SK-N-SH (cell line): ENCODE measurements at regions not wholly inside any gene's neighbourhood (a gene's known extent, or its start where the extent isn't known, plus 50 kb on each side); places are given as distances from the start of the nearest gene placed in this dataset.

Source experiments
- CTCF ChIA-PET: fragments of 300-600, 350-600 bp; formaldehyde crosslinking; extraction: SDS; loops from one replicate; lab custom pipeline; 2021; lab: Yijun Ruan, JAX
- POLR2A ChIA-PET: fragments of 350-600 bp; sonication (Branson Sonifier 250); formaldehyde crosslinking; extraction: SDS; loops from one replicate; lab custom pipeline; 2020; ENCODE audit warnings: antibody characterized with exemption, inconsistent platforms; lab: Yijun Ruan, JAX
- DNase-seq: peaks from one replicate; pipeline ENCODE4 v3.0.0; 2012
- H2AFZ ChIP-seq: fragments of 200-600 bp; sonication (generic); 2 replicates; pipeline ENCODE4 v1.8.1; 2016; ENCODE audit warnings: antibody characterized with exemption, mild to moderate bottlenecking, low read depth
- H3F3A ChIP-seq: fragments of 200-600 bp; sonication (generic); replicated peaks from 2 replicates; pipeline ENCODE3; 2016; ENCODE audit warnings: antibody characterized with exemption, mild to moderate bottlenecking; ENCODE audit not compliant: insufficient read depth
- H3K27ac ChIP-seq, 2 experiments: fragments of 200-500 bp in 1 of 2; fragments of 200-600 bp in 1 of 2; sonication (Bioruptor generic) in 1 of 2; sonication (generic), shearing (Covaris generic) in 1 of 2; 2 replicates each; pipeline versions ENCODE4 v1.5.1 to v1.6.1; 2014 to 2016; ENCODE audit warnings: low read depth in 2 of 2, inconsistent platforms in 1 of 2, low read length in 1 of 2, mild to moderate bottlenecking in 1 of 2, mixed read lengths in 1 of 2
- H3K27me3 ChIP-seq: fragments of 200-600 bp; sonication (generic), shearing (Covaris generic); 2 replicates; pipeline ENCODE4 v1.6.1; 2016; ENCODE audit warnings: mixed run types; ENCODE audit not compliant: insufficient read depth
- H3K36me3 ChIP-seq, 2 experiments: fragments of 200-500 bp in 1 of 2; fragments of 200-600 bp in 1 of 2; sonication (Bioruptor generic) in 1 of 2; sonication (generic) in 1 of 2; replicated peaks in 1 of 2; 2 replicates each; pipeline versions ENCODE3 to v1.5.1; 2014 to 2016; ENCODE audit warnings: low read length in 1 of 2, mild to moderate bottlenecking in 1 of 2; ENCODE audit not compliant: insufficient read depth in 2 of 2, control insufficient read depth in 1 of 2
- H3K4me1 ChIP-seq, 2 experiments: fragments of 200-500 bp in 1 of 2; fragments of 200-600 bp in 1 of 2; sonication (Bioruptor generic) in 1 of 2; sonication (generic), shearing (Covaris generic) in 1 of 2; 2 replicates each; pipeline versions ENCODE4 v1.5.1 to v1.6.1; 2014 to 2016; ENCODE audit warnings: low read depth in 1 of 2, low read length in 1 of 2, mixed run types in 1 of 2; ENCODE audit not compliant: insufficient read depth in 2 of 2, control insufficient read depth in 1 of 2
- H3K4me2 ChIP-seq: fragments of 200-600 bp; sonication (generic), shearing (Covaris generic); 2 replicates; pipeline ENCODE4 v1.6.1; 2017; ENCODE audit warnings: mixed run types
- H3K4me3 ChIP-seq, 2 experiments: fragments of 200-500 bp in 1 of 2; fragments of 200-600 bp in 1 of 2; sonication (Bioruptor generic) in 1 of 2; sonication (generic), shearing (Covaris generic) in 1 of 2; 2 replicates each; pipeline versions ENCODE4 v1.5.1 to v1.8.1; 2014 to 2016; ENCODE audit warnings: low read depth in 2 of 2, inconsistent platforms in 1 of 2, low read length in 1 of 2, mild to moderate bottlenecking in 1 of 2, mixed read lengths in 1 of 2, moderate library complexity in 1 of 2
- H3K79me2 ChIP-seq: fragments of 200-600 bp; sonication (generic); 2 replicates; pipeline ENCODE4 v1.8.1; 2017; ENCODE audit warnings: mild to moderate bottlenecking; ENCODE audit not compliant: insufficient read depth
- H3K9ac ChIP-seq: fragments of 200-600 bp; sonication (generic); 2 replicates; pipeline ENCODE4 v1.6.1; 2017; ENCODE audit warnings: mixed run types
- H3K9me2 ChIP-seq: fragments of 200-600 bp; sonication (generic); 2 replicates; pipeline ENCODE4 v1.6.1; 2017; ENCODE audit warnings: mixed run types
- H3K9me3 ChIP-seq: fragments of 200-600 bp; sonication (generic); 2 replicates; pipeline ENCODE4 v1.6.1; 2017; ENCODE audit warnings: mixed run types, mild to moderate bottlenecking, moderate library complexity
- H4K20me1 ChIP-seq: fragments of 200-600 bp; sonication (generic); 2 replicates; pipeline ENCODE4 v1.6.1; 2017; ENCODE audit warnings: mild to moderate bottlenecking, mixed run types; ENCODE audit not compliant: insufficient read depth
- CHD2 ChIP-seq: fragments of 150-350 bp; IDR thresholded peaks from 2 replicates; pipeline ENCODE4 v1.6.1; 2018; ENCODE audit warnings: low read length; ENCODE audit not compliant: partially characterized antibody
- EZH2phosphoT487 ChIP-seq: fragments of 200-600 bp; sonication (generic); IDR thresholded peaks from 2 replicates; pipeline ENCODE4 v1.6.1; 2017; ENCODE audit warnings: low read depth, mixed run types, mild to moderate bottlenecking, antibody characterized with exemption, moderate library complexity, borderline replicate concordance
- FOXJ3 ChIP-seq: sonication (generic); formaldehyde crosslinking; IDR thresholded peaks from 2 replicates; pipeline ENCODE4 v1.5.1; 2020; ENCODE audit warnings: mild to moderate bottlenecking, missing genetic modification reagents
- NRF1 ChIP-seq: IDR thresholded peaks from 2 replicates; pipeline ENCODE4 v1.6.1; 2012; ENCODE audit warnings: low read depth, mild to moderate bottlenecking, low read length
- RAD21 ChIP-seq: IDR thresholded peaks from 2 replicates; pipeline ENCODE4 v1.6.1; 2012; ENCODE audit warnings: mild to moderate bottlenecking, low read length
- RXRA ChIP-seq: IDR thresholded peaks from 2 replicates; pipeline ENCODE4 v1.4.0; 2012; ENCODE audit warnings: low read depth, mild to moderate bottlenecking, borderline replicate concordance
- WGBS: methylation state at CpG from one replicate; pipeline ENCODE4 v1.1.6; 2017; ENCODE audit warnings: low lambda C conversion rate; 5-methylcytosine and 5-hydroxymethylcytosine counted together
- TF ChIP-seq, protein P1 (sequence below): fragments of 200-600 bp; sonication (generic); IDR thresholded peaks from 2 replicates; pipeline ENCODE4 v1.6.1; 2017; ENCODE audit warnings: antibody characterized with exemption, mild to moderate bottlenecking, moderate library complexity
- TF ChIP-seq, protein P2 (sequence below): IDR thresholded peaks from 2 replicates; pipeline ENCODE4 v1.4.0; 2012; ENCODE audit warnings: low read depth
- TF ChIP-seq, protein P3 (sequence below): IDR thresholded peaks from 2 replicates; pipeline ENCODE4 v1.4.0; 2012; ENCODE audit warnings: low read depth, borderline replicate concordance
- TF ChIP-seq, protein P4 (sequence below): IDR thresholded peaks from 2 replicates; pipeline ENCODE4 v1.6.1; 2012; ENCODE audit warnings: mild to moderate bottlenecking, low read depth, low read length, moderate library complexity

DNA sequence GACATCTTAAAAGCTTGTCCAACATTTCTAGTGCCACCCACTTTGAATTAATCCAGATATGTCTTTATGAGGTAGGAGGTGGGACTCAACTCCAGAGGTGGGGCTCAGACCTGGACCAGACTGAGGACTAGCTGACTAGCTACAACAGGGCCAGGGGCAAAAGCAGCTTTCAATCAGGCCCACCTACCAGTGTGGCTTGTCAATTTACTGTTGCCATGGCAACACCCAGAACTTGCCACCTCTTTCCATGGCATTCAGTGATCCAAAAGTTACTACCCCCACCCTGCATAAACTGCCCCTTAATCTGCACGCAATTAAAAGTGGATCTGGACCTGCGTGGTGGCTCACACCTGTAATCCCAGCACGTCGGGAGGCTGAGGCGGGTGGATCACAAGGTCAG lies 113.2 kb upstream of the KAZN start:
- H3K9me3 ChIP-seq = no peaks in the 10 kb centered on the region
- 47% methylated on average over 5 of the region's 5 CpGs for WGBS
- no peak overlapping the region for H3K9ac ChIP-seq
- ChIA-PET POLR2A (no interaction called here), CTCF (no interaction called here)
- no peaks in the 10 kb centered on the region for H3K9me2 ChIP-seq
- H3F3A ChIP-seq = no peaks in the 10 kb centered on the region
- no peaks in the 10 kb centered on the region for H3K36me3 ChIP-seq
- no peak for TF ChIP-seq CHD2
- no peak for TF ChIP-seq EZH2phosphoT487
- TF ChIP-seq NRF1 = no peak
- H2AFZ ChIP-seq = no peak overlapping the region
- DNase-seq = no peak
- H3K4me3 ChIP-seq = no peak overlapping the region
- no peaks in the 10 kb centered on the region for H3K79me2 ChIP-seq
- H3K4me2 ChIP-seq = no peak overlapping the region
- H4K20me1 ChIP-seq = no peaks in the 10 kb centered on the region
- no peaks in the 10 kb centered on the region for H3K27me3 ChIP-seq
- H3K4me1 ChIP-seq = no peaks in the 10 kb centered on the region
- H3K27ac ChIP-seq = no peak overlapping the region

DNA sequence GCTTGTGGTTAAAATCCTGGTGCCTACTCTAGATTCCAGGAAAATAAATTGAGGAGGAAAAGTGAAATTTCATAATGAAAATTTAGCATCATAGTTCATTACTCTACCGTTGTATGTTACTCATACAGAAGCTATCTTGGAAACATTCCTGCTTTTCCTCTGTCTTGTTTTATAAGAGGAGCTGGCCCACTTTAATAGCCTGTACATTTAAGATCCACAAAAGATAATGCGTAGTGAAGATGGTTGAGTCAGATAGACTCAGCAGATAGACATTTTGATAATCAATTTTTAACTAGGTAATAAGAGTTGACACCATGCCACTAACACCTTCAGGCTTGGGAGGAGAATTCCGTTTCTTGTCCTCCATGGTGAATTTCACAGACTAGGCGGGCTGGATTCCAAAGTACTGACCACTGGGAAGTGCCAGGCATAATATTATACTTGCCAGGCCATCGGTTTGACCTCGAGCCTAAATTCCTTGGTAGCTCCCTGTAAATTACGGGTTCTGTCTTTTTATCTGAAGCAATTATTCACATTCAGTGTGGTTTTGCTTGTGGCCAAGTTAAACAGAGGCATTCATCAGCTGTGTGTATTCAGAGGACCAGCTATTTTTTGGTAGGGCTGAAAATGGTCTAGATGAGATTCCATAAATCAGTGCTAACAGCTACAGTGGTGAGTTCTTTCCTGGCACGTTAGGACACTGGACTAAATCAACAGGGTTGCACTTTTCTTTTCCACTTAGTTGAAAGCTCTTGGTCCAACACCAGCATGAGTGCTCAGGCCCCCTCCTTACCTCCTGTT lies 111.9 kb upstream of the KAZN start:
- ChIA-PET POLR2A (no interaction called here), CTCF (no interaction called here)
- no peaks in the 10 kb centered on the region for H3K4me1 ChIP-seq
- H3K9me2 ChIP-seq = no peaks in the 10 kb centered on the region
- H3K4me3 ChIP-seq = no peak overlapping the region
- H3K4me2 ChIP-seq = no peak overlapping the region
- no peaks in the 10 kb centered on the region for H3F3A ChIP-seq
- H3K27me3 ChIP-seq = no peaks in the 10 kb centered on the region
- H3K79me2 ChIP-seq = no peaks in the 10 kb centered on the region
- 8% methylated on average over 8 of the region's 8 CpGs for WGBS
- TF ChIP-seq, protein P1, sequence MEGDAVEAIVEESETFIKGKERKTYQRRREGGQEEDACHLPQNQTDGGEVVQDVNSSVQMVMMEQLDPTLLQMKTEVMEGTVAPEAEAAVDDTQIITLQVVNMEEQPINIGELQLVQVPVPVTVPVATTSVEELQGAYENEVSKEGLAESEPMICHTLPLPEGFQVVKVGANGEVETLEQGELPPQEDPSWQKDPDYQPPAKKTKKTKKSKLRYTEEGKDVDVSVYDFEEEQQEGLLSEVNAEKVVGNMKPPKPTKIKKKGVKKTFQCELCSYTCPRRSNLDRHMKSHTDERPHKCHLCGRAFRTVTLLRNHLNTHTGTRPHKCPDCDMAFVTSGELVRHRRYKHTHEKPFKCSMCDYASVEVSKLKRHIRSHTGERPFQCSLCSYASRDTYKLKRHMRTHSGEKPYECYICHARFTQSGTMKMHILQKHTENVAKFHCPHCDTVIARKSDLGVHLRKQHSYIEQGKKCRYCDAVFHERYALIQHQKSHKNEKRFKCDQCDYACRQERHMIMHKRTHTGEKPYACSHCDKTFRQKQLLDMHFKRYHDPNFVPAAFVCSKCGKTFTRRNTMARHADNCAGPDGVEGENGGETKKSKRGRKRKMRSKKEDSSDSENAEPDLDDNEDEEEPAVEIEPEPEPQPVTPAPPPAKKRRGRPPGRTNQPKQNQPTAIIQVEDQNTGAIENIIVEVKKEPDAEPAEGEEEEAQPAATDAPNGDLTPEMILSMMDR = no peak
- TF ChIP-seq FOXJ3 (no peak), RXRA (no peak), RAD21 (no peak)
- TF ChIP-seq, protein P2, sequence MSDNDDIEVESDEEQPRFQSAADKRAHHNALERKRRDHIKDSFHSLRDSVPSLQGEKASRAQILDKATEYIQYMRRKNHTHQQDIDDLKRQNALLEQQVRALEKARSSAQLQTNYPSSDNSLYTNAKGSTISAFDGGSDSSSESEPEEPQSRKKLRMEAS = no peak
- TF ChIP-seq, protein P3, sequence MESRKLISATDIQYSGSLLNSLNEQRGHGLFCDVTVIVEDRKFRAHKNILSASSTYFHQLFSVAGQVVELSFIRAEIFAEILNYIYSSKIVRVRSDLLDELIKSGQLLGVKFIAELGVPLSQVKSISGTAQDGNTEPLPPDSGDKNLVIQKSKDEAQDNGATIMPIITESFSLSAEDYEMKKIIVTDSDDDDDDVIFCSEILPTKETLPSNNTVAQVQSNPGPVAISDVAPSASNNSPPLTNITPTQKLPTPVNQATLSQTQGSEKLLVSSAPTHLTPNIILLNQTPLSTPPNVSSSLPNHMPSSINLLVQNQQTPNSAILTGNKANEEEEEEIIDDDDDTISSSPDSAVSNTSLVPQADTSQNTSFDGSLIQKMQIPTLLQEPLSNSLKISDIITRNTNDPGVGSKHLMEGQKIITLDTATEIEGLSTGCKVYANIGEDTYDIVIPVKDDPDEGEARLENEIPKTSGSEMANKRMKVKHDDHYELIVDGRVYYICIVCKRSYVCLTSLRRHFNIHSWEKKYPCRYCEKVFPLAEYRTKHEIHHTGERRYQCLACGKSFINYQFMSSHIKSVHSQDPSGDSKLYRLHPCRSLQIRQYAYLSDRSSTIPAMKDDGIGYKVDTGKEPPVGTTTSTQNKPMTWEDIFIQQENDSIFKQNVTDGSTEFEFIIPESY = no peak
- TF ChIP-seq, protein P4, sequence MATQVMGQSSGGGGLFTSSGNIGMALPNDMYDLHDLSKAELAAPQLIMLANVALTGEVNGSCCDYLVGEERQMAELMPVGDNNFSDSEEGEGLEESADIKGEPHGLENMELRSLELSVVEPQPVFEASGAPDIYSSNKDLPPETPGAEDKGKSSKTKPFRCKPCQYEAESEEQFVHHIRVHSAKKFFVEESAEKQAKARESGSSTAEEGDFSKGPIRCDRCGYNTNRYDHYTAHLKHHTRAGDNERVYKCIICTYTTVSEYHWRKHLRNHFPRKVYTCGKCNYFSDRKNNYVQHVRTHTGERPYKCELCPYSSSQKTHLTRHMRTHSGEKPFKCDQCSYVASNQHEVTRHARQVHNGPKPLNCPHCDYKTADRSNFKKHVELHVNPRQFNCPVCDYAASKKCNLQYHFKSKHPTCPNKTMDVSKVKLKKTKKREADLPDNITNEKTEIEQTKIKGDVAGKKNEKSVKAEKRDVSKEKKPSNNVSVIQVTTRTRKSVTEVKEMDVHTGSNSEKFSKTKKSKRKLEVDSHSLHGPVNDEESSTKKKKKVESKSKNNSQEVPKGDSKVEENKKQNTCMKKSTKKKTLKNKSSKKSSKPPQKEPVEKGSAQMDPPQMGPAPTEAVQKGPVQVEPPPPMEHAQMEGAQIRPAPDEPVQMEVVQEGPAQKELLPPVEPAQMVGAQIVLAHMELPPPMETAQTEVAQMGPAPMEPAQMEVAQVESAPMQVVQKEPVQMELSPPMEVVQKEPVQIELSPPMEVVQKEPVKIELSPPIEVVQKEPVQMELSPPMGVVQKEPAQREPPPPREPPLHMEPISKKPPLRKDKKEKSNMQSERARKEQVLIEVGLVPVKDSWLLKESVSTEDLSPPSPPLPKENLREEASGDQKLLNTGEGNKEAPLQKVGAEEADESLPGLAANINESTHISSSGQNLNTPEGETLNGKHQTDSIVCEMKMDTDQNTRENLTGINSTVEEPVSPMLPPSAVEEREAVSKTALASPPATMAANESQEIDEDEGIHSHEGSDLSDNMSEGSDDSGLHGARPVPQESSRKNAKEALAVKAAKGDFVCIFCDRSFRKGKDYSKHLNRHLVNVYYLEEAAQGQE = no peak
- no peaks in the 10 kb centered on the region for H4K20me1 ChIP-seq
- DNase-seq = no peak
- no peak overlapping the region for H3K27ac ChIP-seq
- 0 out of 2 replicates have a peak, but pooled peaks cover 3% of the 10 kb centered on the region for H3K9me3 ChIP-seq
- no peaks in the 10 kb centered on the region for H3K36me3 ChIP-seq
- H2AFZ ChIP-seq = no peak overlapping the region
- no peak overlapping the region for H3K9ac ChIP-seq
